GM08714 (cell line): ENCODE measurements at regions not wholly inside any gene's neighbourhood (a gene's known extent, or its start where the extent isn't known, plus 50 kb on each side); places are given as distances from the start of the nearest gene placed in this dataset.
"Not testable (repeated sequence)": the region's sequence is repeated elsewhere in the genome, so short reads cannot be mapped to it uniquely, and the experiment has no call there.

ENCODE experiments used
- H3K4me3 ChIP-seq: fragments of 200-500 bp; sonication (Bioruptor generic); 2 replicates; pipeline ENCODE4 v1.5.1; 2014; ENCODE audit warnings: mild to moderate bottlenecking, low read length, inconsistent platforms
- ZNF274 ChIP-seq: IDR thresholded peaks from 2 replicates; pipeline ENCODE4 v1.6.1; 2012; ENCODE audit warnings: mild to moderate bottlenecking, low read depth, low read length

DNA sequence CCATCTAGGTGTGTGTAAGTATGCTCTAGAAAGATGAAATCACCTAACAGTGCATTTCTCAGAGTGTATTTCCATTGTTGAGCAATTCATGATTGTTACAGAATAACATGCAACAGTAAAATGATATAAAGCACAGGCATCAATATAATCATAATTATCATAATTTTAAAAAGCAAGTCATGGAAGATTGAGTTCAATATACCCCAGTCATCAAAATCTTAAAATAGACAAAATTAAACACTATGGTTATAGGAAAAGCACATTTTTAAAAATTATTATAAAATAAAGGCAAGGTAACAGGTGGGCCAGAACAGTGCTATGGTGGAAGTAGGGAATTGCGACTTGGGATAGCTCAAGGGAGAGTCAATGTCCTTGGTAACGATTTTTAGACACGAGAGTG is 555.4 kb upstream of the VRK2 start:
- H3K4me3 ChIP-seq: no peak overlapping the region
- TF ChIP-seq ZNF274: no peak

GRCh38 chr2:57493966-57494365 is 552.6 kb upstream of the VRK2 start:
- not testable (repeated sequence) for H3K4me3 ChIP-seq

DNA sequence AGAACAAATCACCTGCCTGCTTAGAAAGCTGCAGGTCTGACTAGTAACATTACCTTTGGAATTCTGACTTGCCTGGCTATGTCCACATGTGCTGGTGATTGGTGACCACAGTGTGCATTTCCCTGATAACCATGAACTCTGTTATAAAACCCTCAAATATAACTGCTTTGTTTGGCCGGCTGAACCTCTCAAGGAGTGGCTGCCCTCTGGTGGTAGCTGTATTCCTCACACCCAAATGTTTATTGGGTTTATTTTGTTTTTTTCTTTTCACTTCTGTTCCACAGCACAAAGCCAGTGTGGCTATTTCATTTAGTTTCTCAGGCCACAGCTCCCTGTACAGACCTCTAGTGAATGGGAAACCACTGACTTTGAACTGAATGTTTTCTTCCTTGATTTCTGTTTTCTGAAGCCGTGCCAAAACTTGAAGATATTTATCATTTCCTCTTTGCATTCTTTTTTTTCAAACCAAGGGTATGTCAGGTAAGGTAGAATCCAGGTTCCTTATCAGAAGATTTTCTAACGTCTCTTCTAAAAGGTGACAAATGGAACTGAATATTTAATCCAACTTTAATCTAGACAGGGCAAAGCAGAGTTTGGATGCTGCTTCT is 549.0 kb upstream of the VRK2 start:
- no peak for TF ChIP-seq ZNF274
- H3K4me3 ChIP-seq: no peak overlapping the region

GRCh38 chr2:57504787-57505186 is 541.8 kb upstream of the VRK2 start:
- H3K4me3 ChIP-seq: no peak overlapping the region
- TF ChIP-seq ZNF274: no peak

DNA sequence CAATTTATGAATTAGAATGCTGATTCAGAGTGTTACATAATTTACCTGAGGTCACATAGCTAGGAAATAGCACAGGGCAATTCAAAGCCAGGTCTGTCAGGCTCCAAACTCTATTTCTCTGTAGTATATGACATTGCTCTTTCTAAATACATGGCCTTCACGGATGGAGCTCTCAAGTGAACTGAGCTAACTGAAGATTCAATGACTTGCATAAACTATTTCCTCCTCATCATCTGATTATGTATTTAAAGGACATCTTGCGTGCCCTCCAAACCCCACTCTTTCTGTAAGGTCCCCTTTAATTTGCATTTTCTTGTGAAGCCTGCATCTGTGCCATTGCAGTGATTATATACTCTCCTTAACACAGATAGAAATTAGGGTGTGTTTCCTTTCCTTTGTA is 537.4 kb upstream of the VRK2 start:
- no peak for TF ChIP-seq ZNF274

GRCh38 chr2:57510704-57511103 is 535.9 kb upstream of the VRK2 start:
- H3K4me3 ChIP-seq: no peak overlapping the region
- TF ChIP-seq ZNF274: no peak

More for the DNA sequence above, 537.4 kb upstream of the VRK2 start:
- no peak overlapping the region for H3K4me3 ChIP-seq

DNA sequence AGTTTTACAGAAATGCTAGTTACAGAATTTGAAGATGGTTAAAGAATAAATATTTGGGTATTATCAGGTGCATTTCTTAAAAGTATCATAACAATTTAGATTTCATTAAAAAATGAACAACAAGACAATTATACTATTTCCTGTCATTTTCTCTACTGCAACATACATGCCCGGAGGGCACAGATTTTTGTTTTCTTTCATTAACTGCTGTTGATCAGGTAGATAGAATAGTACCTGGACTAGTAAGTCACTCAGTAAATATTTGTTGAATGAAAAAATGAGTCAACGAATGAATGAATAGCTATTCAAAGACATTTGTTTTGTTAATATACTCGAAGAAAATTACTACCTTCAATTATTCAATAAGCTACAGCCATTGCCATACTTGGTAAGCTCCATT is 531.2 kb upstream of the VRK2 start:
- no peak for TF ChIP-seq ZNF274
- no peak overlapping the region for H3K4me3 ChIP-seq

GRCh38 chr2:57516698-57517340 is 529.8 kb upstream of the VRK2 start:
- TF ChIP-seq ZNF274: no peak
- no peak overlapping the region for H3K4me3 ChIP-seq

GRCh38 chr2:57523304-57523703 is 523.3 kb upstream of the VRK2 start:
- no peak for TF ChIP-seq ZNF274
- H3K4me3 ChIP-seq: no peak overlapping the region

- TF ChIP-seq ZNF274: no peak
- H3K4me3 ChIP-seq: no peak overlapping the region
Measured at GRCh38 chr2:57527685-57528084, 518.9 kb upstream of the VRK2 start.

DNA sequence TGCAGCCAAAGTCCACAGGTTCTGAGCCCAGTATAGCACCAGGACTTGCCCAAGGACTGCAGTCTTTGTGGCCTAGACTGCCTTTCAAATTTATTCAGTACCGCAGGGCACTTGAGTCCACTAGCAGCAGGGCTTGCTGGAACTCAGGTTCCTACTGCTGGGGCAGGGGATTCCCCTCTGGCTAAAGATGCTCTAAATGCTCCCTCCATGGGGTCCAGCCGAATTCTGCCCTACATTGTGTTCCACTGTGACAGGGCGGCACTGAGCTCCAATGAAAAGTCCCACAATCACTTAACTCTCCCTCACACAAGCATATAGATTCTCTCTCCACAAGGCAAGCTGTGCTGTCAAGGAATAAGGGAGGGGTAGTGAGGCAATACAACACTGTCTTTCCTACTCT is 518.1 kb upstream of the VRK2 start:
- no peak overlapping the region for H3K4me3 ChIP-seq
- TF ChIP-seq ZNF274: no peak

DNA sequence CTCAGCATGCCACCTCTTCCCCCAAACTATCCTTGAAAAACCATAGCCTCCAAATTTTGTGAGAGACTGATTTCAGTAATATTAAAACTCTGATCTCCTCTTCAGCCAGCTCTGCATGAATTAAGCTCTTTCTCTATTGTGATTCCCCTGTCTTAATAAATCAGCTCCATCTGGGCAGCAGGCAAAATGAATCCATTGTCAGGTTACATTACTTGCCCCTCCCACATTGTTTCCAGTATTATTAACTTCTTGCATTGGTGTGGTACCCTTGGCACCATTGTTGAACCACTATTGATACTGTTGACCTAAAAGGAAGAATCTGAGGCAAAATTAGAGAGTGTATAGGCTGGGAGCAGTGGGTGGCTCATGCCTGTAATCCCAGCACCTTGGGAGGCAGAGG is 512.2 kb upstream of the VRK2 start:
- no peak overlapping the region for H3K4me3 ChIP-seq
- no peak for TF ChIP-seq ZNF274

GRCh38 chr2:57536535-57537231 is 509.9 kb upstream of the VRK2 start:
- TF ChIP-seq ZNF274: no peak
- H3K4me3 ChIP-seq: no peak overlapping the region

DNA sequence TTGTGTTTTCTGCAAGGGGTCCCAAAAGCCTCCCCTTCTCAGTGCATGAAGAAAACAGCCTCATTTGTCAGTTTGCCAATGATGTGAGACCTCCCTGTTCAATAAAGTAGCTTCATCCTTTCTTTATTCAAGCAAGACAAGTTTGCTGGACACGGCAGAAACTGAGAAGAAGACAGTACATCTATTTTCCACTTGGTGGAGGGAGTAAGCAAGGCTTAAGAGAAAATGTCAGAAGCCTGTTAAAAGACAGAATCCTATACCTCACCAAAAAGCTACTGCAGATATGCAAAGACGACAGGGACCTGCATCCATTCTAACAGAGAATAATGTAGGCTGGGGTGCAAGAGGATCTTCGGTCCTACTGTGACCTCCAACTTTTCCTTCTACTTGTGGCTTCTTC is 506.8 kb upstream of the VRK2 start:
- no peak overlapping the region for H3K4me3 ChIP-seq
- TF ChIP-seq ZNF274: no peak

GRCh38 chr2:57542081-57542480 is 504.5 kb upstream of the VRK2 start:
- H3K4me3 ChIP-seq: no peak overlapping the region
- TF ChIP-seq ZNF274: no peak
